HL-60 (cell line): ENCODE measurements at regions not wholly inside any gene's neighbourhood (a gene's known extent, or its start where the extent isn't known, plus 50 kb on each side); places are given as distances from the start of the nearest gene placed in this dataset.

Source experiments
- CTCF ChIP-seq: IDR thresholded peaks from one replicate; pipeline ENCODE4 v1.5.1; 2011; ENCODE audit warnings: low read length, control low read depth, inconsistent platforms; ENCODE audit not compliant: insufficient read depth
- GABPA ChIP-seq: IDR thresholded peaks from 2 replicates; pipeline ENCODE4 v1.6.1; 2012; ENCODE audit warnings: low read depth
- POLR2AphosphoS5 ChIP-seq: IDR thresholded peaks from 2 replicates; pipeline ENCODE4 v1.6.1; 2012; ENCODE audit warnings: low read depth
- SPI1 ChIP-seq: IDR thresholded peaks from 2 replicates; pipeline ENCODE4 v1.6.1; 2012; ENCODE audit warnings: low read depth, mild to moderate bottlenecking, borderline replicate concordance
- TF ChIP-seq, protein P1 (sequence below): IDR thresholded peaks from 2 replicates; pipeline ENCODE4 v1.6.1; 2012; ENCODE audit warnings: low read depth; ENCODE audit not compliant: insufficient replicate concordance

DNA sequence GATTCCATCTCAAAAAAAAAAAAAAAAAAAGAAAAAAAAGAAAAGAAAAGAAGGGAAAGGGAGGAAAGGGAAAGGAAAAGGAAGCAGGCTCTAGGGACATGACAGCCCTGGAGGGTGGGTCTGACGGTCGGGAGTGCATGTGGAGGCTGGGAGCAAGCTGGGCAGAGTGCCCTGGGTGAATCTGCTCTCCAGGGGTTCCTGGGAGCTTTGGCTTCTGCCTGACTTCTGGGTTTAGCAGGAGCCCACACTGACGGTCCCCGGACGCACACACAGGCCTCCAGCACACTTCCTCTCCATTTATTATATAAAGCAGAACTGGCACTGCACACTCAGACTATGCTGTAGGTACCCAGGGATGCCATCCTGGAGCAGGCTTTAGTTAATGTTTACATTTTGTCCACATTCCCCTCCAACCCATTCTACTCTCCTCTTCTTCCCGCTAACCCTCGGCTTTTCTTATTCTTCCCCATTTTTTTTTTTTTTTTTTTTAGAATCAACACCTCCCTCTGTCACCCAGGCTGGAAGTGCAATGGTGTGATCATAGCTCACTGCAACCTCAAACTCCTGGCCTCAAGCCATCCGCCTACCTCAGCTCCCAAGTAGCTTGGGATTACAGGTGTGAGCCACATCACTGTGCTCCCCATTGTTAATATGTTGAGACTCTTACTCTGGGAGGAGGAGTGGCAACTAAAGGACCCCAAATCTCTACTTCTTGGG, 151.1 kb upstream of the SLC1A4 start:
- TF ChIP-seq CTCF: no peak
- TF ChIP-seq, protein P1, sequence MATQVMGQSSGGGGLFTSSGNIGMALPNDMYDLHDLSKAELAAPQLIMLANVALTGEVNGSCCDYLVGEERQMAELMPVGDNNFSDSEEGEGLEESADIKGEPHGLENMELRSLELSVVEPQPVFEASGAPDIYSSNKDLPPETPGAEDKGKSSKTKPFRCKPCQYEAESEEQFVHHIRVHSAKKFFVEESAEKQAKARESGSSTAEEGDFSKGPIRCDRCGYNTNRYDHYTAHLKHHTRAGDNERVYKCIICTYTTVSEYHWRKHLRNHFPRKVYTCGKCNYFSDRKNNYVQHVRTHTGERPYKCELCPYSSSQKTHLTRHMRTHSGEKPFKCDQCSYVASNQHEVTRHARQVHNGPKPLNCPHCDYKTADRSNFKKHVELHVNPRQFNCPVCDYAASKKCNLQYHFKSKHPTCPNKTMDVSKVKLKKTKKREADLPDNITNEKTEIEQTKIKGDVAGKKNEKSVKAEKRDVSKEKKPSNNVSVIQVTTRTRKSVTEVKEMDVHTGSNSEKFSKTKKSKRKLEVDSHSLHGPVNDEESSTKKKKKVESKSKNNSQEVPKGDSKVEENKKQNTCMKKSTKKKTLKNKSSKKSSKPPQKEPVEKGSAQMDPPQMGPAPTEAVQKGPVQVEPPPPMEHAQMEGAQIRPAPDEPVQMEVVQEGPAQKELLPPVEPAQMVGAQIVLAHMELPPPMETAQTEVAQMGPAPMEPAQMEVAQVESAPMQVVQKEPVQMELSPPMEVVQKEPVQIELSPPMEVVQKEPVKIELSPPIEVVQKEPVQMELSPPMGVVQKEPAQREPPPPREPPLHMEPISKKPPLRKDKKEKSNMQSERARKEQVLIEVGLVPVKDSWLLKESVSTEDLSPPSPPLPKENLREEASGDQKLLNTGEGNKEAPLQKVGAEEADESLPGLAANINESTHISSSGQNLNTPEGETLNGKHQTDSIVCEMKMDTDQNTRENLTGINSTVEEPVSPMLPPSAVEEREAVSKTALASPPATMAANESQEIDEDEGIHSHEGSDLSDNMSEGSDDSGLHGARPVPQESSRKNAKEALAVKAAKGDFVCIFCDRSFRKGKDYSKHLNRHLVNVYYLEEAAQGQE: no peak
- peak; percentile 42; the same call in 1 of the 2 replicates for TF ChIP-seq POLR2AphosphoS5
- no peak for TF ChIP-seq GABPA
- TF ChIP-seq SPI1: peak; percentile 96
